SK-N-DZ (cell line): ENCODE measurements at regions not wholly inside any gene's neighbourhood (a gene's known extent, or its start where the extent isn't known, plus 50 kb on each side); places are given as distances from the start of the nearest gene placed in this dataset.
A peak's percentile ranks its signal among the peaks of the same experiment; 100 is the strongest.
"Not testable (repeated sequence)": the region's sequence is repeated elsewhere in the genome, so short reads cannot be mapped to it uniquely, and the experiment has no call there.

Experiments used
- DNase-seq: peaks from one replicate; pipeline ENCODE4 v3.0.0-alpha.2; 2015; ENCODE audit warnings: low spot score

GRCh38 chr16:66025751-66026150, 340.7 kb upstream of the CDH5 start:
- DNase-seq = no peak

- not testable (repeated sequence) for DNase-seq
Measured at GRCh38 chr16:66024567-66024966, 341.9 kb upstream of the CDH5 start.

DNA sequence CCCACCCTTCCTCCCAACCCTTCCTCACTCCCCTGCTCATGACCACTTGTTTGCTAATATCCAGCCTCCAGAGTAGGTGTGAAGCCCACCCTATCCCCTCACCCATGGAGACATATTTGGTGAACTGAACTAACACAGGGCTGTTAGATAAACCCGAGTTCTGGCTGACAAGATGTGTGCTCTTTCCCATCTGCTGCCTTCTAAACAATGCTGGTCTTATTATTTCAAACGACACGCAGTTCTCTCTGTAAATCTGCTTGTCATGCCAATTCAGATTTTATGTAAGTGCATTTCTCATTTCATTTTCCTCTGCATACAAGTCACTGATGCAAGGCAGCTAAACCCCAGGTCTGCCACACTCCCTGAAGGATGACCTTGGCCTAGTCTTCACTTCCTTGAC, 343.0 kb upstream of the CDH5 start:
- DNase-seq = no peak

GRCh38 chr16:66020642-66021041, 345.8 kb upstream of the CDH5 start:
- DNase-seq = no peak

DNA sequence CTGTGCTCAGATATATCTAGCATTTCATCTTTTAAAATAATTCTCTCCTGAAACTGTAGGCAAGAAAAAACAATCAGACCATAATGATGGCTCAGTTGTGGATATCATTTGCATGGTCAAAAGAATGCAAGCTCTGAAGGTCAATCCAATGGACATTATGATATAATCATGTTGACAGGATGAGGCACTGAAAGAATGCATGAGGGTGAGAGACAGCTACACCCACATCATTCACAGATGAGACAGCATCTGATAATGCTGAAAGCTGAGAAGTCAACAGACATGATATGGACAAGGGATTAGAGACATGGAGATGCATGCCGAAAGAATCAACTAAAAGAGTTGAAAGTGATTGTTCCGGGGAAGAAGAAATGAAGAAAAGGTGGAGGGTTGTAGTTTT, 346.4 kb upstream of the CDH5 start:
- DNase-seq = no peak

DNA sequence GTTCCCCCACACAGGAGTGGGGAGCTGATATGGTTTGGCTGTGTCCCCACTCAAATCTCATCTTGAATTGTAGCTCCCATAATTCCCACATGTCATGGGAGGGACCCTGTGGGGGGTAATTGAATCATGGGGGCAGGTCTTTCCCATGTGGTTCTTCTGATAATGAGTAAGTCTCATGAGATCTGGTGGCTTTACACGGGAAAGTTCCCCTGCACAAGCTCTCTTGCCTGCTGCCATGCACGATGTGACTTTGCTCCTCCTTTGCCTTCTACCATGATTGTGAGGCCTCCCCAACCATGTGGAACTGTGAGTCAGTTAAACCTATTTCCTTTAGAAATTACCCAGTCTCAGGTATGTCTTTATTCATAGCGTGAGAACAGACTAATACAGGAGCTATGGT, 347.0 kb upstream of the CDH5 start:
- DNase-seq = not testable (repeated sequence)

DNA sequence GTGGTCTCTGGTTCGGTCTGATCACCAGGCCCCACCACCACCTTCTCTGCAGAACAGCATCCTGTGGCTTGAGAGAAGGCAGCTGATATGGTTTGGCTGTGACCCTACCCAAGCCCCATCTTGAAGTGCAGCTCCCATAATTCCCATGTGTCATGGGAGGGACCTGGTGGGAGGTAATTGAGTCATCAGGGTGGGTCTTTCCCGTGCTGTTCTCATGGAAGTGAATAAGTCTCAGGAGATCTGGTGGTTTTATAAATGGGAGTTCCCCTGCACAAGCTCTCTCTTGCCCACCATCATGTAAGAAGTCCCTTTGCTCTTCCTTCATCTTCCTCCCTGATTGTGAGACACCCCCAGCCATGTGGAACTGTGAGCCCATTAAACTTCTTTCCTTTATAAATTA, 352.3 kb upstream of the CDH5 start:
- DNase-seq = no peak

DNA sequence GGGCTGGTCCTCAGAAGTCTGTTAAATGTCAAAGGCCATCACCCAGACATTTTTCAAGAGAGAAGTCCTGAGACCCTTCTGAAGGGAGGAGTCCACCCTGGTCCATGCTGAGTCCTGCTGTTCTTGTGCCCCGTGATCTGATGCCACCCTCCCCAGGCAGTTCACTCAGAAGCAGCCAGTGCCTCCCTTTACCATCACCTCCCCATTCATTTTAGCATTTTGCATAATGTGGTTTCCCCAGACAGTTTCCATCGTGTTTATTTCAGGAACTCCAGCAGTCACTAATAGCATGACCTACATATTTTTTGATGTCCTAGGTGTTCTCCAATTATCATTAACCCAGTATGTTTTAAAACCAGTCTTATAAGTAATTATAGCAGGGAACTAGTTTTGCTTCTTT, 353.0 kb upstream of the CDH5 start:
- no peak for DNase-seq

- no peak for DNase-seq
Measured at GRCh38 chr16:66008136-66008535, 358.4 kb upstream of the CDH5 start.

- no peak for DNase-seq
Measured at GRCh38 chr16:66007717-66008116, 358.8 kb upstream of the CDH5 start.

DNA sequence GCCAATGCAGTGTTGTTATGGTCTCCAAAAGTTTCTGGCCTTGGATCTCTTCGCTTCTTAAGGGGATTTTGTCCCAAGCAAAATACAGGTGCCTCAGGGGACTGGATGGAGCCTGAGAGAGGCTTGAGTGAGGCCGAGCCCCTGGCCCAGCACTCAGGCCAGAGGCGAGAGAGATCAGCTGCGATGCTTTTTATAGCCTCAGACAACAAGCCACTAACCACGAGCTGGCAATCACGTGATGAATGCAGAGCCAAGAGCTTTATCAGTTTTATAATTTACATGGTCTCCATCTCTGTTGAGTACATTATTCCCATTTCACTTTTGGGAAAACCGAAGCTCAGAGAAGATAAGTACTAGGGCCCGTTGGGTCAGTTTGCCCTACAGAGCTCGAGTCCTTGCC, 360.0 kb upstream of the CDH5 start:
- DNase-seq = no peak

- no peak for DNase-seq
Measured at GRCh38 chr16:66004699-66005098, 361.8 kb upstream of the CDH5 start.

GRCh38 chr16:66003201-66003600, 363.3 kb upstream of the CDH5 start:
- DNase-seq = no peak

DNA sequence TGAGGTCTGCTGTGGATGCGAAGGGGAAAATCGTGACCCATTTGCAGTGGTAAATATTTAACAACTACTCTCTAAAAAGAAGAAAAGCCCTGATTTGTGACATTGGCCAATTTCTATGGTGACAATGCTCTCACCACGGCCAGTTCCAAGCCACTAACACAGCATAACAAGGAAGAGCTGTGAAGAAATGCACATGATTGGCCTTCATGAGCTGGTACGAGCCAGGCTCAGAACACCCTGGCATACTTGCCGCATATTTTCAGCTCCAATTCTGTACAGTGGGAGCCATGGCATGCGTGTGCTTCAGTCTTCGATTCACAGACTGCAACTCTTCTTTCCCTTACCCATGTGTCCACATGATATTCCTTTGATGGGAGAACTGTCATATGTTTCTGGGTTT, 363.9 kb upstream of the CDH5 start:
- DNase-seq = no peak

- DNase-seq = no peak
Measured at GRCh38 chr16:66001432-66001831, 365.1 kb upstream of the CDH5 start.

- no peak for DNase-seq
Measured at GRCh38 chr16:65998443-65998842, 368.0 kb upstream of the CDH5 start.

DNA sequence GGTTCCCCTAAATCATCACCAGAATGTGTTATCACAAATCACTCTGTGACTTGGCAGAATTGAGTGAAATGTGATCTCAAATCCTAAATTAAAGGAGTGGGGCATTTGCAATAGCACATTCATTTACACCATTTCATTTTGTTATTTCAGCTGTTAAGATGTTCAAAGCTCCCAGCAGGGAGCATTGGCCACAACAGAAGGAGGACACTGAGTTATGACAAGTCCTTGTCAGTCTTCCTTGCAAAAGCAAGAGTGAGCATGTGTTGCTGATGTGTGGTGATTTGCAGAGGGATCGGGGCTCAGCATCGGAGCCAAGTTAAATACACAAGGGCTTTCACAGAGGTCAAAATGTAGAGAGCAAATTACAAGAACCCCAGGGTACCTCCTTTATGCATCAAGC, 372.2 kb upstream of the CDH5 start:
- DNase-seq = no peak

DNA sequence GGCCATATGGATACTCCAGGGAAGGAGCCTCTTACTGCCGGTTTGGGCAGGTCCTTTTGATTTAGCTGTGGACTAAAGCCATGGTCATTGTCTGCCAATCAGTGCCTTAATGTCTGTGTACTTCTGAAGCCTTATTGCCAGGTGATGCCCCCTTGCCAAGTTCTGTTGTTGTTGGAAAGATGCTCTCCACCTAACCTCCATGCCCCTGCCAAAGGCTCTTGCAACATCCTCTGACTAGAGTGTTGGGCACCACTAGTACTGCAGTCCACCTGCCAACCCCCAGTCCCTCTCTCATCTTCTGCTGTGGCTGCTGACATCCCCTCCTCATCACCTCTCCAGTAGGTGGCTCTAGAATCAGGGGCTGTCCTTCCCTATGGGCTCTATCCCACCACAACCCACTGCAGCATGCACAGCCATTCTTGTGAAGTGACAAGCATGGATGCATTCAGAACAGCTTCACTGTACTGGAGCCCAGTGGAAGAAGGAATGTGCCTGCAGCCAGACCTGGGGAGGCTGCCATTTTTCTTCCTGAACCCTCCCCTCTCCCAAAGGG, 375.3 kb upstream of the CDH5 start:
- DNase-seq = peak; percentile 15

DNA sequence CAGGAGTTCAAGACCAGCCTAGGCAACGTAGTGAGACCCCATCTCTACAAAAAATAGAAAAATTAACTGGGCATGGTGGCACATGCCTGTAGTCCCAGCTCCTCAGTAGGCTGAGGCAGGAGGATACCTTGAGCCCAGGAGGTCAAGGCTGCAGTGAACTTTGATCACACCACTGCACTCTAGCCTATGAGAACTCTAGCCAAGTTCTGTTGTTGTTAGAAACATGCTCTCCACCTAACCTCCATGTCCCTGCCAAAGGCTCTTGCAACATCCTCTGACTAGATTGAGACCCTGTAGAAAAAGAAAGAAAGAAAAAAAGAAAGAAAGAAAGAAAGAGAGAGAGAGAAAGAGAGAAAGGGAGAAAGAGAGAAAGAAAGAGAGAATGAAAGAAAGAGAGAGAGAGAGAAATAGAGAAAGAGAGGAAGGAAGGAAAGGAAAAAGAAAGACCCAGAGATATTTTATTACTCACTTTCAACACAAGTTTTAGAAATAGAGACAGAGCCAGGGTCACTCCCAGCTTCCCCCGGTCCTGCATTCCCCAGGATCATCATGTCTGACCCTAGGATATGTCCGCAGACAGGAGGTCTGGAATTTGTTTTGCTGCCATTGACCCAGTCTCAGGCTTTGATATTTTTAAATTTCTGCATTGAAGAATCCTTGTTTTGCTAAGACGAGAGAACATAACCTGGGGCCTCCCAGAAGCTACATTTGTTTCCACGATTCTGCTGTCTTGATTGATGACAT, 376.5 kb upstream of the CDH5 start:
- DNase-seq = no peak

DNA sequence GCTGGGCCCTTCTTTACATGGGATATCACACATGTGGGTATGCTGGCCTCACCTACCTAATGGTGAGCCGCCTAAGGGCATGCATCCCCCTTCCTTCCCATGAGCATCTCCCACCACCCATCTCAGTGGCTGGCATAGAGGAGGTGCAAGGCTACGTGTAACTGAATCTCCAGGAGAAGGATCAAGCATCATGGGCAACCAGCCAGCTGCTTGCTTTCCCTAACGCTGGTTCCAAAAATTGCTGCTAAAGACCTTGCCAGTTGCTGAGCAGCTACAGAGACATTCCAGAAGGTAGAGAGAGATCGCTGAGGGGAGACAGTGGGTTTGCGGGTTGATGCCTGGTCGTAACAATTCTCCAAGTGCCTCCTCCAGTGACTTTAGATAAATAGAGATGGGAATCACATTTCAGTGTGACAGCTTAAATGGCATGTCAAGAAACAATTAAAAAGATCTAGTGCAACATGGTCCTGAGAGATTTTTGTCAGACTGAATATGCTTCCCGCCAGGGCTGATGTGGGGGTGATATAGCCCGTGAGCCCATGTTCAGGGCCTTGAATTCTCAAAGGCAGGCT, 378.4 kb upstream of the CDH5 start:
- DNase-seq = no peak

DNA sequence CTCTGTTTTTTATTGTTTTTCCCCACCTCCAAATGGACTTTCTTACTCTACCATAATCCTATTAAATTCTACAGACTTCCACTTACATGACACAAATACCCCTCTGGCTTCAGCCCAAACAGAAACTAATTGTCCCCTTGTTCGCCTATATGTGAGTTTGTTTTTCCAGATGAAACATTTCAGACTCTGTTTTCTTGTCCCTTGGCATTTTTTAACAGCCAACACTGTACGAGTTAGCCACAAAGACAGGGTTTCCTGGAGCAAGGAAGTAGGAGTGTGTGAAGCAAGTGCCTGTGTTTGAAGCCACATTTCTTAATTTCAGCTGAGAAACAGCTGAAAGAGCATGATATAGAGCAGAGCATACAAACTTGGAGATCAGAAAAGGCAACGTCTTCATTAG, 382.2 kb upstream of the CDH5 start:
- DNase-seq = no peak

DNA sequence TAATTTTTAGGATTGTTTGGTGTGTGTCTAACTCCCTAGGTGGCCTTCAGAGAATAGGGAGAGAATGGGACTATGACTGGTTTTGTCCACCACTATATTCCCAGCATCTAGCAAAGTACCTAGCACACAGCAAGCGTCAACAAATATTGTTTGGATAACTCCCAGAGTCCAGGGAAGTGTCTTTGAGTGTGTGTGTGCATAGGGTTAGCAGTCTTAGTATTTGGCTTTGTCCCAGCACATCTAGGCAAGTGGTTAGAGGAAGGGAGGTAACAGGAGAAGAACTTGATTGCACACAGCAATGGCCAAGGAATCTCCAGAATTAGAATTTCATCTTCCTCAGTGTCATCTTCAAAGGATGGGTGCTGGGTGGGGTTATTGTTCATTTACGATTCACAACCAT, 385.4 kb upstream of the CDH5 start:
- DNase-seq = no peak

DNA sequence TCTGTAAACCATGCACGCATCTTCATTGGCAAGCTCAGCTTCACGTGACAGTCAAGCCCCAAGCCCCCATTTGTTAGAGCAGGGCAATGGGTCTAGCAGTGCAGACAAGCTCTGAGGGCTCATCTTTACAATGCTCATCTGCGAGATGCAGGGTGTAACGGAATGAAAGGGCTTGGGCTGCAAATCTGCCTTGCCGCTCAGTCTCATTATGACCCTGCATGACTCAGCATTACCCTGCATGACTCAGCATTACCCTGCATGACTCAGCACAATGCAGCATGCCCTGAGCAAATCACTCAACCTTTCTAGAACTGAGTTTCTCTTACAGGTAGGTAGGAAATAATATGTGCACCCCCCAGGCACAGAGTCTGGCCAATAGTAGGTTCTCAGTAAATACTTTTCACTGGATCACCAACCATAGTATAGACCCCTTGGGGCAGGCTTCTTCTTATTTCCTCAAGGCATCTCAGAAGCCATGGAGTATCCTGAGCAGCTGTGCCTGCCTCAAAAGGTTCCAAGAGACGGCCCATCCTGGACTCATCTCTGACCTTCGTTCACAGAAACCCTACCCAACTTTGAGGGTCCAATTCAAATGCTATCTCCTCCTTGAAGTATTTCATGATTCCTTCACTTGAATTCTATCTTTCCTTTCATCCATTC, 391.3 kb upstream of the CDH5 start:
- no peak for DNase-seq
